ENCODE measurements at regions not wholly inside any gene's neighbourhood (a gene's known extent, or its start where the extent isn't known, plus 50 kb on each side); places are given as distances from the start of the nearest gene placed in this dataset.
"Not testable (repeated sequence)": the region's sequence is repeated elsewhere in the genome, so short reads cannot be mapped to it uniquely, and the experiment has no call there.

DNA sequence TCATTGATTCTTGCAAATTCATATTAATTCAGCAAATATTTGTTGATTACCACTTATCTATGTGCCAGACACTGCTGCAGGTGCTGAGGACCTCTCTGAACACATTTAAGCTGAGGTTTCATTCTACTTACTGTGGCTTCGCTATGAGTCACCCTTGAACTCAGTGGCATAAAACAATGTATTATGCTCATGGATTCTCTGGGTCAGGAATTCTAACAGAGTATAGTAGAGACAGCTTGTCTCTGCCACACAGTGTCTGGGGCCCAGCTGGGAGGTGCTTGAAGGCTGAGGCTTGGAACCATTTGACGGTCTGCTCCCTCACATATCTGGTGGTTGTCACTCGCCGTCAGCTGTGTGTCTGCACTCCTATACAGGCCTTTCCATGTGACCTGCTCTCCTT lies 124.3 kb upstream of the NR3C1 start:
- in situ Hi-C loops (cut with MboI; ENCODE audit: low pct_unique_long_range_greater_than_20kb, low sequenced_read_pairs), result no loop called here
- DNase-seq, result no peak

DNA sequence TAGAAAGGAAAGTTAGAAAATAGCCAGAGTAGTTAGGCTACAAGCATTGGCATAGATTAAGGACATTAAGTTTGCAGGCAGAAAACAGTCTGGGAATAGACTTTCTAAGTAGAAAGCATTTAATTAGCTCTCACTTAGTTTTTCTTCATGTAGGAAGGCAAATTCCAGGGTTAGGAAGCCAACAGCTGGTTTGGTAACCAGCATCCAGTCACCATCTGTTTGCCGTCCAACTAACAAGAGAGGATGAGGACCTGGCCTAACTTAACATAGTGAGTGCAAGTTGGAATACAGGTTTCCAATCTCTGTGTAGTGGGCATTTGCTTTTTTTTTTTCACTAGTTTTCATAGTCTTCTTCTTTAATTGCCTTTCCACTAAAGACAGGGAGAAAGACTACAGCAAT lies 121.7 kb upstream of the NR3C1 start:
- in situ Hi-C loops (cut with MboI; ENCODE audit: low pct_unique_long_range_greater_than_20kb, low sequenced_read_pairs), result no loop called here
- DNase-seq, result no peak

DNA sequence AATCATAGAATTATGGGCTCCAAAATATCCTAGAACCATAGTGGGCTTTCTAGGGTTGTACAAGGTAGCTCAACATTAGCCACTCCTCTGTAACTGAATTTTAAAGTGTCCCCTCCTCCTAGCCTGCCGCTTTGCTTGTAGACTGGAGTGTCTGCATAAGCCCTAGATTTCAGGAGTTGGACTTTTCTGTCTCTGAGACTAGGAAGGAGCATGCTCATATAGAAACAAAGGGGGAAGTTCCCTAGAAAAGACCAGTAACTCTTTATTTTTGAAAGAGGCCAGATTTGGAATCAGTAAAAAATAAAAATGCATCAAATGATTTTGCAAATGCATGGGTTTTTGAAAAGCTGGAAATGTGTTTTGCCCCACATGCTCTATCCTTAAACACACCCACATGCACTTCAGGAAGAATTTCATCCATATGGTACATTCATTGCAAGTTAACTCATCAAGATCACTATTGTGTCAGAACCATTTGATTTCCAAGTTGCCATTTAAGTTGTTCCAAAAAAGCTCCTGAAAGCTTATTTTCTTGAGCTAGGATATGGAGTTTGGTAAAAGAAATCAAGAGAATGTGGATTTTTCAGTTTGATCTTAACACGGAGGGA lies 121.0 kb upstream of the NR3C1 start:
- in situ Hi-C loops (cut with MboI; ENCODE audit: low pct_unique_long_range_greater_than_20kb, low sequenced_read_pairs), result no loop called here
- DNase-seq, result no peak

DNA sequence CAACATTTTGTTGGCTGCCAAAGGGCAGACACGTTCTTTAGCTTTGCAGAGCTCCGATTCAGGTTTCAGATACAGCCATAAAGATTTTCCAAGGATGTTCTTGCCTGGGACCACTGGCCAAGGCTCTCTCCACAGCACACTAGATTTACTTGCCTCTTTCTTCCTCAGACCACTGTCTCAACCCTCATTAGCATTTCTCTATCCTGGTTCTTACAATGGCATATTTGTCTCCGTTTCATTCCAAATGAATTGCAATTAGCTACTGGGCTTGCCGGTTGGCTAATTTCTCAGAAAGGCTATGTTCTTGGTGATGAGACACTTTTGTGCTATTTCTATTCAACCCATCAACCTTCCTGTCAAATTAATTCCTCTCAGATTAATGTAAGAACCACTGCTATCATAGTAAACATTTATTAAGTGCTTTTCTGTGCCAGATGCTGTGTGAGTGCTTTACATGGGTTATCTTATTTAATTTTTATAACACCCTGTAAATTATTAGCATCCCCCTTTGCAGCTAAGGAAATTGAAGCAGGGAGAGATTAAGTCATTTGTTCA lies 118.4 kb upstream of the NR3C1 start:
- DNase-seq, result no peak
- in situ Hi-C loops (cut with MboI; ENCODE audit: low pct_unique_long_range_greater_than_20kb, low sequenced_read_pairs), result no loop called here

DNA sequence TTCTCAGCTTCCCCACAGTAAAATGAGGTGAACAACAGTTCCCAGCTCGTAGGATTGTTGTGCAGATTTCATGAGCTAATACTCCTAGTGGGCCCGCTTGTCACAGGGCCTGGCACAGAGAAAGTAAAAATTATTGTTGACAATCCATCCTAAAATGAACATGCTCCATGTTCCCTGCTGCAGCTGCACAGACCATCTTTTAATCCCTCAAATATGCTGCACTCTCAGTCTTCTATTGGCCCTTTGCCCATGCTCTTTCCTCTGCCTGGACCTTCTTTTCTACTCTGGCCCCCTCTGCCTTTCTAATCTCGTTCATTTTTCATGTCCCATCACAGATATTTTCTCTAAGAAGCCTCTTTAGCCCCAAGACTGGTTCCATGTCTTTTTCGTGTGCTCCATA lies 117.7 kb upstream of the NR3C1 start:
- DNase-seq, result no peak
- in situ Hi-C loops (cut with MboI; ENCODE audit: low pct_unique_long_range_greater_than_20kb, low sequenced_read_pairs), result no loop called here

DNA sequence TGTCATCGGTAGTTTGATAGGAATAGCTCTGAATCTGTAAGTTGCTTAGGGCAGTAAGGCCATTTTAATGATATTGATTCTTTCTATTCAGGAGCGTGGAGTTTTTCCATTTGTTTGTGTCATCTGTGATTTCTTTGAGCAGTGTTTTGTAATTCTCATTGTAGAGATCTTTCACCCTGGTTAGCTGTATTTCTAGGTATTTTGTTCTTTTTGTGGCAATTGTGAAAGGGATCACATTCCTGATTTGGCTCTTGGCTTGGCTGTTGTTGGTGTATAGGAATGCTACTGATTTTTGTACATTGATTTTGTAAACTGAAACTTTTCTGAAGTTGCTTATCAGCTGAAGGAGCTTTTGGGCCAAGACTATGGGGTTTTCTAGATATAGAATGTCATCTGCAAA lies 115.7 kb upstream of the NR3C1 start:
- in situ Hi-C loops (cut with MboI; ENCODE audit: low pct_unique_long_range_greater_than_20kb, low sequenced_read_pairs), result not testable (repeated sequence)

DNA sequence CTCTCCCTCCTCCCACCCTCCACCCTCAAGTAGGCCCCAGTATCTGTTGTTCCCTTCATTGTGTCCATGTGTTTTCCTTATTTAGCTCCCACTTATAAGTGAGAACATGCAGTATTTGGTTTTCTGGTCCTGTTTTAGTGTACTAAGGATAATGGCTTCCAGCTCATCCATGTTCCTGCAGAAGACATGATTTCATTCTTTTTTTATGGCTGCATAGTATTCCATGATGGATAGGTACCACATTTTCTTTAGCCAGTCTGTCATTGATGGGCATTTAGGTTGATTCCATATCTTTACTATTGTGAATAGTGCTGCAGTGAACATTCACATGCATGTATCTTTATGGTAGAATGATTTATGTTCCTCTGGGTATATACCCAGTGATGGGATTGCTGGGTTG lies 114.3 kb upstream of the NR3C1 start:
- in situ Hi-C loops (cut with MboI; ENCODE audit: low pct_unique_long_range_greater_than_20kb, low sequenced_read_pairs); DNase-seq: not testable (repeated sequence)

More for the DNA sequence above, 115.7 kb upstream of the NR3C1 start:
- DNase-seq, result not testable (repeated sequence)

DNA sequence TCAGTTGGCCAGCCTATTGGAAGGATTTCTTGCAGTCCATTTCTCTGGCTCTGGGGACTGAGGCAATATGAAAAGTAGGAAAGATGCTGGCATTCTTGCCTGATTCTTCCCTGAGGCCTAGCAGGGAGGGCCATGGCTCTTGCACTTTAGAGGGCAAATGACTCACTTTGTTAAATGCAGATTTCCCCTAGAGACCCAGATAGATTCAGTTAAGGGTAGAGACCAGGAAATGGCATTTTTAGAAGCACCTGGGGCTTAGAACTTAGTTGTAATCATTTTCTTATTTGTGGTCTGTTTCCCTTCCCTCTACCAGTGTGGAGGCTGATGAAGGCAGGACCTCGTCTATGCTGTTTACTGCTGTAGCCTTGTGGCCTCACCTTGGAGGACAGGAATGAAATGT lies 112.8 kb upstream of the NR3C1 start:
- in situ Hi-C loops (cut with MboI; ENCODE audit: low pct_unique_long_range_greater_than_20kb, low sequenced_read_pairs), result no loop called here
- no peak for DNase-seq

DNA sequence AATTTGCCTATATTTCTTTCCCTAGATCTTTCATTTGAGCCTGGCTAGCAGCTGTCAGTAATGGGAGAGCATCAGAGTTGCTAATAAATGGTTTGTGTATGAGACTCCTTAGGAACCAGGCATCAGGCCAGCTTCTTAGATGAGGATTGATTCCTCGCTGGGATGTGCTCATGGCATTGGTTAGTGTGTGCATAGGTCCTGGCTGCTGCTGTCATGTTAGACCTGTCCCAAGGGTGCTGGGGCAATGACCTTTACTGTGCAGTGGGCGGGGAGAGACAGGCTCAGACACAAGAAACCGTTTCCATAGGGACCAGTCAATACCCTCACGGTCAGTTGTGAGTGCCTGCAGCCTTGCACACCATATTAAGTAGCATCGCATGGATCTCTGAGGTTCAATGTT lies 112.3 kb upstream of the NR3C1 start:
- no peak for DNase-seq
- in situ Hi-C loops (cut with MboI; ENCODE audit: low pct_unique_long_range_greater_than_20kb, low sequenced_read_pairs), result no loop called here

DNA sequence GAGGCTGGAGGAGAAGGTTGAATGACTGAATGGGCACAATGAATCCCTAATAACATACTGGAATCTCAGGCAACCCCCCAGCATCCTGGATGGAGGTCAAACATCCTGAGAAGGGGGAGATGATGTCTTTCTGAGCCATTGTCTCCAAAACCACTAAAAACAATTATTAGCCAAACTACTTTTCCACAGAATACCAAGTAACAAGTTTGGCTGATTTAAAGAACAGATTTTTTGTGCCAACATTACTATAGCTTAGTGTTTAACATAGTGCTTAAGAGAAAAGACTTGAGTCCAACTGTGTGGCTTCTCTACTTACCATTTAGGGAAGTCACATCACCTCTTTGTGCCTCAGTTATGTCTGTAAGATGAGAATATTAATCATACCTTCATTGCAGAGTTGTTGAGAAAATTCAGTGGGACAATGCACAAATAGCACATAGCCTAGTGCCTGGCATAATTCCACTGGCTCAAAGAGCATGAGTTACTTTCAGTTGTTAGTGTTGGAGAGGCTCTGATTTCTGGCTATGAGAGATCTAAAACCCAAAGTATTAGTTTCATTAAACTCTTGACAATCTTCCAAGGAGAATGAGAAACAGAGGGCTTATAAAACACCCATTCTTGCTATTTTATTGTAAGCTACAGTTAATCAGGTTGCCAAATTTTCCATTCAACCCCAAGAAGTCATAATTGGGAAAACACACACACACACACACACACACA lies 111.3 kb upstream of the NR3C1 start:
- in situ Hi-C loops (cut with MboI; ENCODE audit: low pct_unique_long_range_greater_than_20kb, low sequenced_read_pairs), result no loop called here
- no peak for DNase-seq

DNA sequence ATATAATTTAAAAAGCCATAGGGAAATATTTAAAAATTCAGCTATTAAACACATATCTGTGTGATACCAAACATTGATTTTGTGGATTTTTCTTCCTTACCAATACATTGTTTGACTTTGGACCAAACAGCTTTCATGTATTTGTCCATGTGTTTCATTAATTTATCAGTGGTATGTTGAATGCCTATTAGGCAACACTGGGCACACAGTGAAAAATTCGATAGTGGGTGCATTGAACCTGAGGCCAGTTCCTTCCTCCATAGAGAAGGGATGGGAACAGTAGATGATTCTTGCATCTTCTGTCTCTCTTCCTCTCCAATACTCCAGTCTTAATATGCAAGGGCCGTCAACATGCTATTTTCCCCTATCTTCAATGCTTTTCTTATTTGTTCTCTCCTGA lies 110.2 kb upstream of the NR3C1 start:
- in situ Hi-C loops (cut with MboI; ENCODE audit: low pct_unique_long_range_greater_than_20kb, low sequenced_read_pairs), result no loop called here
- DNase-seq, result no peak

DNA sequence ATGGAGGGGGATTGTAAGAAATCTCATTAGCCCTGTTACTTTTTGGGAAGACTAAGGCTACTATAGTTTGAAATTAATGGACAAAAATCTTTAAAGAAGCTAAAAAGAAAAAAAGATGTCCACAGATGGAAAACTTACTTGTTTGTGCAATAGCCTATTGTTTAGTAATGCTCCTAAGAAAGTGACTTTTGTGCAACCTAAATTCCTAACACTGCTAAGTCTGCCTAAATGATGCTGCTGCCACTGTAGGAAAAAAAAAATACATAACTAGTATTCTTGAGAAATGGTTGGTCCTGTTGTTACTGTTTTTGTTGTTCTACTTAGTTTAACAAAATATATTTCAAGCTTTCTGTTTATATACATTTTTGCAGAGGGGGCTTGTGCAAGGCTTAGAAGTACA lies 108.2 kb upstream of the NR3C1 start:
- in situ Hi-C loops (cut with MboI; ENCODE audit: low pct_unique_long_range_greater_than_20kb, low sequenced_read_pairs), result no loop called here
- DNase-seq, result no peak

DNA sequence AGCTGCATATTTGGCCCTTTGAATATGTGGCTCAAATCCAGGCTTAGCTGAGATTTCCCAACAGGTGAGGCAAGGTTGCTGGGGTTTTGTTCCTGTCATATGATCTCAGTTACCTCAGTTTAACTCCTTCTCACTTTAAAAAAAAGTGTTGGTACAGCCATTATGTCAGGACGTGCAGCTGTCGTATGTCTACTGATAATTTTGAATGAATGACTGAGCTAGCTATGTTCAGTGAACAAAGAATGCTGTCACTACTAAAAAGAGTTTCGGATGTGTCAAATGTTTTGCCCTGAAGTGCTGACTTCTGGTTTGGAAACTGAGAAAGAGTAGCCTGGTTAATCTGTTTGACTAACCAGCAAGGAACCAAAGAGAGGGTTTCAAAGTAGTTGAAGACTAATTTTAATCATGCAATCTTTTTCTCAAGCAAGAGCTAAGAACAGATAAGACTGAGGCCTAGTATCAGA lies 106.3 kb upstream of the NR3C1 start:
- in situ Hi-C loops (cut with MboI; ENCODE audit: low pct_unique_long_range_greater_than_20kb, low sequenced_read_pairs), result no loop called here
- DNase-seq, result no peak

DNA sequence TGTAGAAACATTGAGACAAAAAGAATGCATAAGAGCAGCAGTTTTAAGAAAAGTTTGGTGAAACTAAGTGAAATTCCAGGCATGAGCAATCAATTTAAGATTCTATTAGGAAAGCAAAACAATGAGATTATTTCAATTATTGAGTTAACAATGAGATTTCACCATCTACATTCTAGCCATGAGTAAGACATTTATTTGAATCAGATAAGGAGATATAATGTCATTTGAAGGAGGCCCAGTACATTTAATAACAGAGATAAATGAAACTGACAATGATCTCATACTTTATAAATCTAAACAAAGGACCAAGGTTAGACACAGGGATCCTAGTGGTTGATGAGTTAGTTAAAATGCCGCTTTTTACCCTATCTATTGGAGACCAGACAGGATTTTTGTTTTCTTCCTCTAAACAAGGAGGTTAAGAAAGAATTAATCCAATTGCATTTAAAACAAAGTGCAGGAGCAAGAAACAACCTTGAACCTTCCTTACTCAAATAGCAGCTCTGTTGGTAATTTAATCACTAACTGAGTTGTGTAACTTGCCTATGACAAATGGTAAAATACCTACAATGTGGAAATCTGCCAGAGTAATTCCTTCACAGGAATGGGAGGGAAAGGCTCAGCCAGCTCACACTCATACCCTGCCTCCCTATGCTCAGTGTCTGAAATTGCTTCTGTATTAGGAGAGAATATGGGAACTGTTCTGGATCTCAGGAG lies 103.5 kb upstream of the NR3C1 start:
- in situ Hi-C loops (cut with MboI; ENCODE audit: low pct_unique_long_range_greater_than_20kb, low sequenced_read_pairs), result no loop called here
- no peak for DNase-seq

DNA sequence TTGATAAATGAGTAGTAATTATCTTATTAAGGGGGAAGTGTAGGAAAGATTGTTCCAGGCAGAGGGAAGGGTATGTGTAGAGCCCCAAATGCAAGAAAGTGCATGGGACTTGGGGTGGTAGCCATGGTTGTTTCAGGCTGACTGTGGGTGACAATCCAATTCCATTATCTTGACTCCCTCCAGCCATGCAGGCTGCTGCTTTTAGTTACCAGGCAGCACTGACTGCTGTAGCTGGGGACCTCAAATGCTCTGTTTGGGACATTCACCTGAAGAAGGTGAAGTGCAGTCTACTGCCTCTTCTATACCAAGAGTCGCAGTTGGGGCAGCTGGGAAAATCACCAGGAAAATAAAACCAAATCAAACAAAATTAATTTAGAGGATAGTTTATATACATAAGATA lies 102.4 kb upstream of the NR3C1 start:
- in situ Hi-C loops (cut with MboI; ENCODE audit: low pct_unique_long_range_greater_than_20kb, low sequenced_read_pairs), result no loop called here
- no peak for DNase-seq

DNA sequence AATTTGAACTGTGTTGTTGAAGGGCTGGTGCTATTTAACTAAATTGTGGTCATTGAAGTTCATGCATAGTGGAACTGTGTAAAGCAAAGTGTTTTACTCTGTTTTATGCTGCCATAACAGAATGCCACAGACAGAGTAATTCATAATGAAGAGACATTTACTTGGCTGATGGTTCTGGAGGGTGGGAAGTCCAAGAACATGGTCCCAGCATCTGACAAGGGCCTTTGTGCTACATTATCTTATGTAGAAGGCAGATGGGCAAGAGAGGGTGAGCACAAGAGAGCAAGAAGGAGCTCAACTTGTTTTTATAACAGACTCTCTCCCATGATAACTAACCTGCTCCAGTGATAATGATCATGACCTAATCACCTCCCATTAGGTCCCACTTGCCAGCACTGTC lies 101.9 kb upstream of the NR3C1 start:
- in situ Hi-C loops (cut with MboI; ENCODE audit: low pct_unique_long_range_greater_than_20kb, low sequenced_read_pairs), result no loop called here
- DNase-seq, result no peak

DNA sequence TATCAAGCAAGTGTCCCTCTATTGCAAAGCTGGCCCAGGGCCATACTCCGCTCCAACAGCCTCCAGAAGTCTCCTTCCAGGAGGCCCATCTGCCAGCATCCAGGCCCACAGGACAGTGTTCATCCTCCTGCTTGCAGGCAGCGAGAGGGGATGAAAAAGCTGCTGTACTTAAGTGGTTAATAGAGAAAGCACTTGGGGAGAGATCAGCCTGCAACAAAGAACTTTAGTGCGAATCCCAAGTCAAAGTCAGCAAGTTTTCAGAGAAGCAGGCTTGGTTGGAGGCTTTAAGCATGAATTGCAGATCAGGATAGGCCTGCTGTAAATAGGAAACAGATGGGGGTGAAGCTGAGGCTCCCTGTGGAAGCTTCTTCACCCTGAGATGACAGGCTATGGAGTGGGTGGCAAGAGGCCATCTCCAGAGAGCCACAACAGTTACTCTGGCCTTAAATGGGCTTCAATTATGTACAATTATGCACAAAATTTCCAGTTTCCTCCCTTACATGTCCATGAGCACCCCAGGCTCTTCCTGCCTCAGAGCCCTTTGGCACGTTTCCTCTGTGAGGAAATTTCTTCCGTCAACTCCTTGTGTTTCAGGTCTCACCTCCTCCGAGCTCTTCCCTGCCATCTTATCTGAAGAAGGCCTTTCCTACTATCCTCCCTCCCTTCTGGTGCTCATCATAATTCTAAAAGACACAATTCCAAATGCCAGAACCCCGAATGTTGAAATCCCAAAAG lies 98.0 kb upstream of the NR3C1 start:
- DNase-seq, result no peak
- in situ Hi-C loops (cut with MboI; ENCODE audit: low pct_unique_long_range_greater_than_20kb, low sequenced_read_pairs), result no loop called here

DNA sequence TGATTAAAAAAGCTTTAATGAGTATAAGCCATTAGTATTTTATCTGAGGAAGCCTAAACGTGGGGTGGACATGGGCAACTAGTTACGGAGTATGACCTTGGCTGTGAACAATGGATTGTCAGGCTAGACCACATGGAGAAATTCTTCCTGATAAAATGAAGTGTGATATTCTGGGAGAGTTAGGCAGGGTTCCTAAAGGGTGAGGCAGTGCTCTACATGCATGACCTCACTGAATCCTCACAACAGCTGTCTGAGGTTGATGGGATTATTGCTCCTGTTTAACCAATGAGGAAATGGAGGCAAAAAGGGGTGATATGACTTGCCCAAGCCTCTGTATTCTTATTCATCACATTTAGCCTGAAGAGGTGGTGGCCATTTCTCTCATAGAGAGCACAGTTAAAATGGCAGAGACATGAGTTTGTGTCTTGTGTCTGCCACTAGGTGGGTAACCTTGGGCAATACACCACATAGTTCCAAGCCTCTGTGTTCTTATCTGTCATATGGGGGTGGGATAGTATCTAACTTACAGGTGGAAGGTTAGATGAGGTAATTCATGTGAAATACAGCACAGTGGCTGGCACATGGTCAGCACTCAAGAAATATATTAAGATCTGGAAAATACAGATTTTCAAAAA lies 96.1 kb upstream of the NR3C1 start:
- no peak for DNase-seq
- in situ Hi-C loops (cut with MboI; ENCODE audit: low pct_unique_long_range_greater_than_20kb, low sequenced_read_pairs), result no loop called here

DNA sequence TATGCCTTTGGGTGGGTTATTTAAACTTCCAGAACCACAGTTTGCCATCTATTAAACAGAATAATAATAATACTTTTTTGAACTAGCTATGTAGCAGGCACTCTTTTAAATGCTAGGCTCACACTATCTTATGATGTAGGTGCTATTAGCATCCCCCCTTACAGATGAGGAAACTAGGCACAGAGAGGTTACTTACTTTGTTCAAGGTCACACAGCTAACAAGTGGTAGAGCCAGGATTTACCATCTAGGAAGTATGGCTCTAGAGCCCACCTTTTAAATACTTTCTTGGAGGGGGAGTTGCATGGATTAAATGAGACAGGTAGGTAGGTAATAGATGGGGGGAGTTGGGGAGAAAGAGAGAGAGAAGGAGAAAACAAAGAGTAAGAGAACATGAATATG lies 95.3 kb upstream of the NR3C1 start:
- DNase-seq, result no peak
- in situ Hi-C loops (cut with MboI; ENCODE audit: low pct_unique_long_range_greater_than_20kb, low sequenced_read_pairs), result no loop called here
